Occipital lobe (tissue), 1 donor: ENCODE measurements at regions not wholly inside any gene's neighbourhood (a gene's known extent, or its start where the extent isn't known, plus 50 kb on each side); places are given as distances from the start of the nearest gene placed in this dataset.
"Not testable (repeated sequence)": the region's sequence is repeated elsewhere in the genome, so short reads cannot be mapped to it uniquely, and the experiment has no call there.

Experiments used
- DNase-seq: peaks from one replicate; lab custom pipeline; 2025; lab: John Stamatoyannopoulos, UW

GRCh38 chr22:19599626-19600243 is 75.5 kb upstream of the CLDN5 start:
- DNase-seq: no peak

- not testable (repeated sequence) for DNase-seq
These were observed 79.1 kb upstream of the CLDN5 start for GRCh38 chr22:19603346-19603745.

- DNase-seq: no peak
These were observed 79.6 kb upstream of the CLDN5 start for GRCh38 chr22:19603767-19604166.

- DNase-seq: no peak
These were observed 80.6 kb upstream of the CLDN5 start for GRCh38 chr22:19604711-19605268.

GRCh38 chr22:19605508-19606331 is 81.5 kb upstream of the CLDN5 start:
- DNase-seq: no peak

- DNase-seq: no peak
These were observed 82.4 kb upstream of the CLDN5 start for GRCh38 chr22:19606332-19607191.

GRCh38 chr22:19607192-19608002 is 83.2 kb upstream of the CLDN5 start:
- no peak for DNase-seq

- no peak for DNase-seq
These were observed 83.9 kb upstream of the CLDN5 start for GRCh38 chr22:19608003-19608690.

- not testable (repeated sequence) for DNase-seq
These were observed 85.5 kb upstream of the CLDN5 start for GRCh38 chr22:19609753-19610152.

GRCh38 chr22:19610518-19611253 is 86.5 kb upstream of the CLDN5 start:
- no peak for DNase-seq

GRCh38 chr22:19611590-19611989 is 87.4 kb upstream of the CLDN5 start:
- no peak for DNase-seq

- no peak for DNase-seq
These were observed 88.8 kb upstream of the CLDN5 start for GRCh38 chr22:19612866-19613572.

GRCh38 chr22:19614536-19614863 is 90.3 kb upstream of the CLDN5 start:
- no peak for DNase-seq

GRCh38 chr22:19615001-19615461 is 90.8 kb upstream of the CLDN5 start:
- no peak for DNase-seq

GRCh38 chr22:19615867-19616581 is 91.8 kb upstream of the CLDN5 start:
- DNase-seq: no peak

GRCh38 chr22:19619144-19620009 is 94.9 kb upstream of the SEPTIN5 start:
- DNase-seq: no peak

GRCh38 chr22:19620742-19621371 is 93.4 kb upstream of the SEPTIN5 start:
- no peak for DNase-seq
